PC-3 (cell line): ENCODE measurements at regions not wholly inside any gene's neighbourhood (a gene's known extent, or its start where the extent isn't known, plus 50 kb on each side); places are given as distances from the start of the nearest gene placed in this dataset.

Experiments used
- ATAC-seq: fragments of 200-7000 bp; cut with Tn5 transposase; 2 replicates; pipeline ENCODE4 v1.9.1; 2020; ENCODE audit warnings: mild to moderate bottlenecking, moderate library complexity
- BruUV-seq: library from RNA; stranded (reverse); fragments of 400-500 nt; replicated peaks from 2 replicates; lab custom pipeline; 2021; lab: Mats Ljungman, UMichigan
- CTCF ChIA-PET: fragments of 300-600 bp; sonication (Branson Sonifier 250); formaldehyde crosslinking; loops from one replicate; lab custom pipeline; 2022; ENCODE audit warnings: antibody characterized with exemption; lab: Charles Lee
- POLR2A ChIA-PET: fragments of 300-600 bp; sonication (Branson Sonifier 250); formaldehyde crosslinking; loops from one replicate; lab custom pipeline; 2022; ENCODE audit warnings: antibody characterized with exemption; ENCODE audit not compliant: unreplicated experiment; lab: Charles Lee
- DNase-seq: peaks from one replicate; pipeline ENCODE4 v3.0.0-alpha.2; 2015
- H2AFZ ChIP-seq: fragments of 300-600 bp; sonication (generic); 2 replicates; pipeline ENCODE4 v1.6.0; 2016; ENCODE audit warnings: antibody characterized with exemption, low read length
- H3F3A ChIP-seq: fragments of 300-600 bp; sonication (generic); one replicate; pipeline ENCODE4 v1.6.0; 2017; ENCODE audit warnings: antibody characterized with exemption, low read length, control low read depth, mild to moderate bottlenecking; ENCODE audit not compliant: unreplicated experiment
- H3K27ac ChIP-seq: fragments of 300-600 bp; sonication (generic); 2 replicates; pipeline ENCODE4 v1.5.1; 2016; ENCODE audit warnings: mild to moderate bottlenecking, low read length
- H3K27me3 ChIP-seq: fragments of 300-600 bp; sonication (generic); 2 replicates; pipeline ENCODE4 v1.6.1; 2016; ENCODE audit warnings: low read length, mixed read lengths
- H3K36me3 ChIP-seq: fragments of 300-600 bp; sonication (generic); 2 replicates; pipeline ENCODE4 v1.6.1; 2016; ENCODE audit warnings: low read depth, mixed run types, low read length, mixed read lengths
- H3K4me1 ChIP-seq: fragments of 300-600 bp; sonication (generic); 2 replicates; pipeline ENCODE4 v1.5.1; 2016; ENCODE audit warnings: low read length; ENCODE audit not compliant: insufficient read depth
- H3K4me2 ChIP-seq: fragments of 300-600 bp; sonication (generic); 2 replicates; pipeline ENCODE4 v1.6.0; 2016; ENCODE audit warnings: low read length
- H3K4me3 ChIP-seq: fragments of 300-600 bp; sonication (generic); 2 replicates; pipeline ENCODE4 v1.5.1; 2016; ENCODE audit warnings: mild to moderate bottlenecking, low read length, mixed read lengths
- H3K79me2 ChIP-seq: fragments of 300-600 bp; sonication (generic); 2 replicates; pipeline ENCODE4 v1.6.1; 2017; ENCODE audit warnings: low read length, mixed read lengths
- H3K9ac ChIP-seq: fragments of 300-600 bp; sonication (generic); 2 replicates; pipeline ENCODE4 v1.6.0; 2016; ENCODE audit warnings: mild to moderate bottlenecking, low read length
- H3K9me2 ChIP-seq: fragments of 300-600 bp; sonication (generic); replicated peaks from 2 replicates; pipeline ENCODE4 v1.6.1; 2016; ENCODE audit warnings: mixed run types, low read length, mixed read lengths
- H3K9me3 ChIP-seq: fragments of 300-600 bp; sonication (generic); 2 replicates; pipeline ENCODE4 v1.6.1; 2016; ENCODE audit warnings: low read length, mixed read lengths
- H4K20me1 ChIP-seq: fragments of 300-600 bp; sonication (generic); 2 replicates; pipeline ENCODE4 v1.6.1; 2016; ENCODE audit warnings: low read length, mixed read lengths
- CTCF ChIP-seq: fragments of 300-600 bp; sonication (generic); conservative IDR thresholded peaks from 2 replicates; pipeline ENCODE4 v1.5.1; 2017; ENCODE audit warnings: antibody characterized with exemption, low read depth, mild to moderate bottlenecking, low read length
- EZH2 ChIP-seq: fragments of 300-600 bp; sonication (generic); IDR thresholded peaks from one replicate; pipeline ENCODE4 v1.6.1; 2017; ENCODE audit warnings: antibody characterized with exemption, mild to moderate bottlenecking, low read length; ENCODE audit not compliant: unreplicated experiment
- EZH2phosphoT487 ChIP-seq: fragments of 300-600 bp; sonication (generic); IDR thresholded peaks from 2 replicates; pipeline ENCODE4 v1.6.1; 2018; ENCODE audit warnings: mild to moderate bottlenecking, antibody characterized with exemption, low read length, borderline replicate concordance
- intact Hi-C: fragments of 100-400 bp; cut with micrococcal nuclease; formaldehyde crosslinking; loops from 2 replicates; pipeline ENCODE4 v1.9.0; 2023

- Histone ChIP-seq H3K27ac (no peak overlapping the region), H3K9me3 (no peaks in the 10 kb centered on the region), H3K4me3 (no peak overlapping the region), H3K4me1 (no peaks in the 10 kb centered on the region), H3K36me3 (no peaks in the 10 kb centered on the region), H3K9ac (no peak overlapping the region), H3K4me2 (no peak overlapping the region), H3F3A (no peaks in the 10 kb centered on the region), H2AFZ (no peak overlapping the region), H3K79me2 (no peaks in the 10 kb centered on the region), H3K9me2 (no peaks in the 10 kb centered on the region), H4K20me1 (no peaks in the 10 kb centered on the region), H3K27me3 (peaks cover 4% of the 10 kb centered on the region; the same call in 1 of the 2 replicates)
- POLR2A ChIA-PET, result no interaction called here
- no peak for ATAC-seq
- no peak for DNase-seq
- peak; percentile 25; the same call in 1 of the 2 replicates for TF ChIP-seq CTCF
- no peak for TF ChIP-seq EZH2phosphoT487
- CTCF ChIA-PET, result no interaction called here
- intact Hi-C loops, result no loop called here
- no TSS peak for BruUV-seq
Observed at GRCh38 chrX:137263374-137263773, 229.6 kb upstream of the GPR101 start.

- Histone ChIP-seq H3K27ac (no peak overlapping the region), H3K9ac (no peak overlapping the region), H3K4me3 (no peak overlapping the region), H3K9me3 (no peaks in the 10 kb centered on the region), H3K79me2 (no peaks in the 10 kb centered on the region), H3K4me1 (no peaks in the 10 kb centered on the region), H2AFZ (no peak overlapping the region), H3K4me2 (no peak overlapping the region), H4K20me1 (no peaks in the 10 kb centered on the region), H3K36me3 (no peaks in the 10 kb centered on the region), H3K27me3 (no peaks in the 10 kb centered on the region), H3F3A (no peaks in the 10 kb centered on the region), H3K9me2 (no peaks in the 10 kb centered on the region)
- no peak for DNase-seq
- no TSS peak for BruUV-seq
- ChIA-PET CTCF (no interaction called here), POLR2A (no interaction called here)
- no peak for ATAC-seq
- intact Hi-C loops, result no loop called here
- no peak for TF ChIP-seq EZH2phosphoT487
- no peak for TF ChIP-seq EZH2
Observed at GRCh38 chrX:137245183-137245582, 211.4 kb upstream of the GPR101 start.

GRCh38 chrX:137236837-137237236 lies 203.0 kb upstream of the GPR101 start:
- Histone ChIP-seq H3K27me3 (peaks cover 52% of the 10 kb centered on the region), H2AFZ (no peak overlapping the region), H3K4me2 (no peak overlapping the region), H3K4me1 (no peaks in the 10 kb centered on the region), H3K9me3 (no peaks in the 10 kb centered on the region), H4K20me1 (no peaks in the 10 kb centered on the region), H3K36me3 (no peaks in the 10 kb centered on the region), H3F3A (no peaks in the 10 kb centered on the region), H3K27ac (no peak overlapping the region), H3K9ac (no peak overlapping the region), H3K9me2 (no peaks in the 10 kb centered on the region), H3K4me3 (no peak overlapping the region), H3K79me2 (no peaks in the 10 kb centered on the region)
- ChIA-PET POLR2A (no interaction called here), CTCF (no interaction called here)
- no peak for ATAC-seq
- TF ChIP-seq EZH2, result no peak
- no peak for DNase-seq
- BruUV-seq, result no TSS peak
- intact Hi-C loops, result no loop called here
